ENCODE measurements at regions not wholly inside any gene's neighbourhood (a gene's known extent, or its start where the extent isn't known, plus 50 kb on each side); places are given as distances from the start of the nearest gene placed in this dataset.

DNA sequence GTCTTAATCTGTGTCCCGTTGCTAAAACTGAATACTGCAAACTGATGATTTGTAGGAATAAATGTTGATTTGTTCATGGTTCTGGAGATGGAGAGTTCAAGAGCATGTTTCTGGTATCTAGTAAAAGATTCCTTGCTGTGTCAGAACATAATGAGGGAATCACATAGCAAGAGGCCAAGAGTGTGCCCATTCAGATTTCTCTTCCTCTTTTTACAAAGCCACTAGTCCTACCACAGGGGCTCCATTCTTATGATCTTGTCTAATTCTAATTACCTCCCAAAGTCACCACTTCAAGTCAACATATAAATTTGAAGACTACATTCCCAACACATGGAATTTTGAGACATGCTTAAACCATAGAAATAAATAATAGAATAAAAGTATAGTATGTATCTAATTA is 608.8 kb upstream of the EPHA5 start (continued):
- TF ChIP-seq, protein P1, sequence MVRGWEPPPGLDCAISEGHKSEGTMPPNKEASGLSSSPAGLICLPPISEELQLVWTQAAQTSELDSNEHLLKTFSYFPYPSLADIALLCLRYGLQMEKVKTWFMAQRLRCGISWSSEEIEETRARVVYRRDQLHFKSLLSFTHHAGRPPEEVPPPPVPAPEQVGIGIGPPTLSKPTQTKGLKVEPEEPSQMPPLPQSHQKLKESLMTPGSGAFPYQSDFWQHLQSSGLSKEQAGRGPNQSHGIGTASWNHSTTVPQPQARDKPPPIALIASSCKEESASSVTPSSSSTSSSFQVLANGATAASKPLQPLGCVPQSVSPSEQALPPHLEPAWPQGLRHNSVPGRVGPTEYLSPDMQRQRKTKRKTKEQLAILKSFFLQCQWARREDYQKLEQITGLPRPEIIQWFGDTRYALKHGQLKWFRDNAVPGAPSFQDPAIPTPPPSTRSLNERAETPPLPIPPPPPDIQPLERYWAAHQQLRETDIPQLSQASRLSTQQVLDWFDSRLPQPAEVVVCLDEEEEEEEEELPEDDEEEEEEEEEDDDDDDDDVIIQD (CRISPR knock-in tag; IDR thresholded peaks at IDR 0.05; ENCODE audit: low read depth): no peak

DNA sequence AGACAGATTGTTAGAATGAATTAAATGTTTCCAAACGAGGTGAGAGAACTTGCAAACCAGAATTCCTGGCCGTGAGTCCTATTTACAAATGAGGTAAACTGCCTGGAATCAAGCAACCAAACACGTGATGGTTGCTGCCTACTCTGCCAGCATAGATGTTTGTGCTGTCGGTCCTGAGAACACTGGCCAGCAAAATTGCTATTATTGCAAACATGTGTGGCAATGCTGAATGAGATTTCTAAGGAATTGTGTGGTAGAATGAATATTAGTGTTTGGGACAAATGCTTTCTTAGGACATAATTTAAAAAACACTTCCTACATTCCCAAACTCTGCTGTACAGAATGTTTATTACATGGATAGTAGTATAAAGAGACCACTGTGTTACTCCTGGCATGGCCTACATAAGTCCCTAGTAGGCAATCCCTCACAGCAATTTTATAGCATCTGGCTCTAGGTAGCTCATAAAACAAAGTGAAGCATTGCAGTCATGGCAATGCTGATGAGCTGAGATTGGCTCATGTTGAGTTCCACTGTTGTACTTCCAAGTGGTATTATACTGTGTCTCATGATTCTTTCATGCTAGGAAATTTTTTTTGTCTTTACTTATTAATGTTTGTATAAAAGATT is 605.2 kb upstream of the EPHA5 start:
- ATAC-seq (no peak), FAIRE-seq (no peak), DNase-seq (ENCODE audit: low spot score) (no peak)
- no peak overlapping the region for H3K9ac ChIP-seq (ENCODE audit: insufficient read depth, low read depth, low read length)
- no peaks in the 10 kb centered on the region for H3K9me3 ChIP-seq (ENCODE audit: low read length)
- intact Hi-C loops (cut with micrococcal nuclease; ENCODE audit: unreplicated experiment): no loop called here
- no peak overlapping the region for H2AFZ ChIP-seq (ENCODE audit: low read length)
- no peak overlapping the region for H3K4me3 ChIP-seq (replicated peaks in 1 of 3; ENCODE audit: insufficient read depth in 1 of 3, low read depth in 2 of 3, low read length in 3 of 3)
- ChIA-PET POLR2A (no interaction called here), CTCF (ENCODE audit: low intra/inter-chr PET ratio, low total read pairs) (no interaction called here)
- no peak overlapping the region for H3K27ac ChIP-seq (ENCODE audit: extremely low read length, insufficient read depth, low read length)
- no TSS peak for BruUV-seq (replicated peaks)
- in situ Hi-C loops (cut with HindIII; ENCODE audit: extremely low pct_ligation_motif_present, low pct_unique_long_range_greater_than_20kb): no loop called here
- H3K4me1 ChIP-seq (ENCODE audit: insufficient read depth, low read length): no peaks in the 10 kb centered on the region
- H3K36me3 ChIP-seq (replicated peaks in 1 of 2; ENCODE audit: control insufficient read depth in 1 of 2, insufficient read depth in 2 of 2, low read length in 2 of 2): no peaks in the 10 kb centered on the region
- no peaks in the 10 kb centered on the region for H3K79me2 ChIP-seq (ENCODE audit: insufficient read depth, low read length)
- H4K20me1 ChIP-seq (ENCODE audit: insufficient read depth, low read length): no peaks in the 10 kb centered on the region
- no peaks in the 10 kb centered on the region for H3K27me3 ChIP-seq (ENCODE audit: control insufficient read depth in 1 of 2, insufficient read depth in 2 of 2, low read length in 2 of 2)
- WGBS (ENCODE audit: low lambda C conversion rate): 15% methylated on average over 4 of the region's 4 CpGs
- H3K4me2 ChIP-seq (ENCODE audit: low read depth, low read length): no peak overlapping the region
- TF ChIP-seq, protein P2, sequence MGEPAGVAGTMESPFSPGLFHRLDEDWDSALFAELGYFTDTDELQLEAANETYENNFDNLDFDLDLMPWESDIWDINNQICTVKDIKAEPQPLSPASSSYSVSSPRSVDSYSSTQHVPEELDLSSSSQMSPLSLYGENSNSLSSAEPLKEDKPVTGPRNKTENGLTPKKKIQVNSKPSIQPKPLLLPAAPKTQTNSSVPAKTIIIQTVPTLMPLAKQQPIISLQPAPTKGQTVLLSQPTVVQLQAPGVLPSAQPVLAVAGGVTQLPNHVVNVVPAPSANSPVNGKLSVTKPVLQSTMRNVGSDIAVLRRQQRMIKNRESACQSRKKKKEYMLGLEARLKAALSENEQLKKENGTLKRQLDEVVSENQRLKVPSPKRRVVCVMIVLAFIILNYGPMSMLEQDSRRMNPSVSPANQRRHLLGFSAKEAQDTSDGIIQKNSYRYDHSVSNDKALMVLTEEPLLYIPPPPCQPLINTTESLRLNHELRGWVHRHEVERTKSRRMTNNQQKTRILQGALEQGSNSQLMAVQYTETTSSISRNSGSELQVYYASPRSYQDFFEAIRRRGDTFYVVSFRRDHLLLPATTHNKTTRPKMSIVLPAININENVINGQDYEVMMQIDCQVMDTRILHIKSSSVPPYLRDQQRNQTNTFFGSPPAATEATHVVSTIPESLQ (CRISPR knock-in tag; conservative IDR thresholded peaks at IDR 0.05): no peak
- no peak for TF ChIP-seq ATF7-NPFF (CRISPR knock-in tag; IDR thresholded peaks at IDR 0.05; ENCODE audit: low read depth)
- TF ChIP-seq KMT2B (CRISPR knock-in tag; IDR thresholded peaks at IDR 0.05): no peak
- no peak for TF ChIP-seq REPIN1 (CRISPR knock-in tag; IDR thresholded peaks at IDR 0.05; ENCODE audit: borderline replicate concordance, low read depth)
- TF ChIP-seq, protein P3, sequence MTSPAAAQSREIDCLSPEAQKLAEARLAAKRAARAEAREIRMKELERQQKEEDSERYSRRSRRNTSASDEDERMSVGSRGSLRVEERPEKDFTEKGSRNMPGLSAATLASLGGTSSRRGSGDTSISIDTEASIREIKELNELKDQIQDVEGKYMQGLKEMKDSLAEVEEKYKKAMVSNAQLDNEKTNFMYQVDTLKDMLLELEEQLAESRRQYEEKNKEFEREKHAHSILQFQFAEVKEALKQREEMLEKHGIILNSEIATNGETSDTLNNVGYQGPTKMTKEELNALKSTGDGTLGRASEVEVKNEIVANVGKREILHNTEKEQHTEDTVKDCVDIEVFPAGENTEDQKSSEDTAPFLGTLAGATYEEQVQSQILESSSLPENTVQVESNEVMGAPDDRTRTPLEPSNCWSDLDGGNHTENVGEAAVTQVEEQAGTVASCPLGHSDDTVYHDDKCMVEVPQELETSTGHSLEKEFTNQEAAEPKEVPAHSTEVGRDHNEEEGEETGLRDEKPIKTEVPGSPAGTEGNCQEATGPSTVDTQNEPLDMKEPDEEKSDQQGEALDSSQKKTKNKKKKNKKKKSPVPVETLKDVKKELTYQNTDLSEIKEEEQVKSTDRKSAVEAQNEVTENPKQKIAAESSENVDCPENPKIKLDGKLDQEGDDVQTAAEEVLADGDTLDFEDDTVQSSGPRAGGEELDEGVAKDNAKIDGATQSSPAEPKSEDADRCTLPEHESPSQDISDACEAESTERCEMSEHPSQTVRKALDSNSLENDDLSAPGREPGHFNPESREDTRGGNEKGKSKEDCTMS (CRISPR knock-in tag; conservative IDR thresholded peaks at IDR 0.05): no peak
- TF ChIP-seq ZNF382 (CRISPR knock-in tag; IDR thresholded peaks at IDR 0.05; ENCODE audit: borderline replicate concordance): no peak
- no peak for TF ChIP-seq ZNF7 (CRISPR knock-in tag; IDR thresholded peaks at IDR 0.05)
- TF ChIP-seq, protein P4, sequence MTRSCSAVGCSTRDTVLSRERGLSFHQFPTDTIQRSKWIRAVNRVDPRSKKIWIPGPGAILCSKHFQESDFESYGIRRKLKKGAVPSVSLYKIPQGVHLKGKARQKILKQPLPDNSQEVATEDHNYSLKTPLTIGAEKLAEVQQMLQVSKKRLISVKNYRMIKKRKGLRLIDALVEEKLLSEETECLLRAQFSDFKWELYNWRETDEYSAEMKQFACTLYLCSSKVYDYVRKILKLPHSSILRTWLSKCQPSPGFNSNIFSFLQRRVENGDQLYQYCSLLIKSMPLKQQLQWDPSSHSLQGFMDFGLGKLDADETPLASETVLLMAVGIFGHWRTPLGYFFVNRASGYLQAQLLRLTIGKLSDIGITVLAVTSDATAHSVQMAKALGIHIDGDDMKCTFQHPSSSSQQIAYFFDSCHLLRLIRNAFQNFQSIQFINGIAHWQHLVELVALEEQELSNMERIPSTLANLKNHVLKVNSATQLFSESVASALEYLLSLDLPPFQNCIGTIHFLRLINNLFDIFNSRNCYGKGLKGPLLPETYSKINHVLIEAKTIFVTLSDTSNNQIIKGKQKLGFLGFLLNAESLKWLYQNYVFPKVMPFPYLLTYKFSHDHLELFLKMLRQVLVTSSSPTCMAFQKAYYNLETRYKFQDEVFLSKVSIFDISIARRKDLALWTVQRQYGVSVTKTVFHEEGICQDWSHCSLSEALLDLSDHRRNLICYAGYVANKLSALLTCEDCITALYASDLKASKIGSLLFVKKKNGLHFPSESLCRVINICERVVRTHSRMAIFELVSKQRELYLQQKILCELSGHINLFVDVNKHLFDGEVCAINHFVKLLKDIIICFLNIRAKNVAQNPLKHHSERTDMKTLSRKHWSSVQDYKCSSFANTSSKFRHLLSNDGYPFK (CRISPR knock-in tag; IDR thresholded peaks at IDR 0.05; ENCODE audit: borderline replicate concordance): no peak
- no peak for TF ChIP-seq MYC (CRISPR knock-in tag; IDR thresholded peaks at IDR 0.05; ENCODE audit: borderline replicate concordance)

All from HepG2 (cell line).